Loucy (cell line): ENCODE measurements at regions not wholly inside any gene's neighbourhood (a gene's known extent, or its start where the extent isn't known, plus 50 kb on each side); places are given as distances from the start of the nearest gene placed in this dataset.

Experiments used
- H2AFZ ChIP-seq: fragments of 200-600 bp; sonication (generic); 2 replicates; pipeline ENCODE4 v1.6.0; 2016; ENCODE audit warnings: antibody characterized with exemption, mild to moderate bottlenecking, low read length, moderate library complexity
- H3F3A ChIP-seq: fragments of 200-600 bp; 2 replicates; pipeline ENCODE4 v1.6.0; 2016; ENCODE audit warnings: antibody characterized with exemption, low read depth, mild to moderate bottlenecking
- H3K27me3 ChIP-seq: fragments of 200-600 bp; sonication (generic); 2 replicates; pipeline ENCODE4 v1.6.1; 2014; ENCODE audit warnings: low read length, mild to moderate bottlenecking; ENCODE audit not compliant: insufficient read depth, poor library complexity, severe bottlenecking
- H3K36me3 ChIP-seq: fragments of 200-600 bp; sonication (generic); 2 replicates; pipeline ENCODE4 v1.6.1; 2016; ENCODE audit warnings: low read length; ENCODE audit not compliant: insufficient read depth
- H3K4me1 ChIP-seq: fragments of 200-600 bp; sonication (generic); 2 replicates; pipeline ENCODE4 v1.5.1; 2014; ENCODE audit warnings: low read length, mild to moderate bottlenecking; ENCODE audit not compliant: insufficient read depth, poor library complexity, severe bottlenecking
- H3K4me2 ChIP-seq: fragments of 200-600 bp; sonication (generic); 2 replicates; pipeline ENCODE4 v1.6.0; 2014; ENCODE audit warnings: antibody characterized with exemption, low read length, low read depth, mild to moderate bottlenecking; ENCODE audit not compliant: poor library complexity, severe bottlenecking
- H3K4me3 ChIP-seq: fragments of 200-600 bp; sonication (generic); 2 replicates; pipeline ENCODE4 v1.5.1; 2014; ENCODE audit warnings: low read length, mild to moderate bottlenecking, mixed read lengths; ENCODE audit not compliant: poor library complexity, severe bottlenecking
- H3K79me2 ChIP-seq: fragments of 200-600 bp; sonication (generic); 2 replicates; pipeline ENCODE4 v1.6.1; 2014; ENCODE audit warnings: low read length; ENCODE audit not compliant: insufficient read depth
- H3K9ac ChIP-seq: fragments of 200-600 bp; sonication (generic); 2 replicates; pipeline ENCODE4 v1.6.0; 2014; ENCODE audit warnings: mild to moderate bottlenecking, low read depth, low read length, moderate library complexity; ENCODE audit not compliant: poor library complexity, severe bottlenecking
- H3K9me2 ChIP-seq: fragments of 200-600 bp; sonication (generic); replicated peaks from 2 replicates; pipeline ENCODE4 v1.6.1; 2016; ENCODE audit warnings: low read depth, low read length, mixed read lengths
- H3K9me3 ChIP-seq: fragments of 200-600 bp; sonication (generic); 2 replicates; pipeline ENCODE4 v1.6.1; 2014; ENCODE audit warnings: mild to moderate bottlenecking, antibody characterized with exemption, low read length, low read depth; ENCODE audit not compliant: insufficient read depth
- H4K20me1 ChIP-seq: fragments of 200-600 bp; sonication (generic); 2 replicates; pipeline ENCODE4 v1.6.0; 2014; ENCODE audit warnings: antibody characterized with exemption, low read length, mild to moderate bottlenecking; ENCODE audit not compliant: insufficient read depth, poor library complexity, severe bottlenecking
- EZH2phosphoT487 ChIP-seq: fragments of 200-600 bp; IDR thresholded peaks from 2 replicates; pipeline ENCODE4 v1.6.1; 2018; ENCODE audit warnings: antibody characterized with exemption, mild to moderate bottlenecking, moderate library complexity, borderline replicate concordance
- TF ChIP-seq, protein P1 (sequence below): fragments of 200-600 bp; sonication (generic); conservative IDR thresholded peaks from 2 replicates; pipeline ENCODE4 v1.5.1; 2014; ENCODE audit warnings: mild to moderate bottlenecking, antibody characterized with exemption, low read length

DNA sequence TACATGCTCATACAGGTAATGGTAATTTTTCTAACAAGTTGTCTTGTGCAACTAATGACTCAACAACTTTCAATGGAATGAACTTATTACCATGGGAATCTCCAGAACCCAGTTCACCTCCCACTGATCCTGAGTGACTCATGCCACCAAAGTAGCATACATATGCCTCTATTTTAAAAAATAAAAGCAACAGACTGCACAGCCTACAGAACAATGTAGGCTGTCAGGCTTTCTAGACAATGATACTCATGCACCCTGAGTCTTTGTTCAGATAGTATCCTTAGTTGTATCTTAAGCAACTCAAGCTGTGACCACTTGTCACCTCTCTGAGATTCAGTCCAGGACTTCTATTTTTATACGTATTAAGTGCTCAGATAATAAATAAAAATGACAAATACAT, 531.0 kb upstream of the SETBP1 start:
- TF ChIP-seq, protein P1, sequence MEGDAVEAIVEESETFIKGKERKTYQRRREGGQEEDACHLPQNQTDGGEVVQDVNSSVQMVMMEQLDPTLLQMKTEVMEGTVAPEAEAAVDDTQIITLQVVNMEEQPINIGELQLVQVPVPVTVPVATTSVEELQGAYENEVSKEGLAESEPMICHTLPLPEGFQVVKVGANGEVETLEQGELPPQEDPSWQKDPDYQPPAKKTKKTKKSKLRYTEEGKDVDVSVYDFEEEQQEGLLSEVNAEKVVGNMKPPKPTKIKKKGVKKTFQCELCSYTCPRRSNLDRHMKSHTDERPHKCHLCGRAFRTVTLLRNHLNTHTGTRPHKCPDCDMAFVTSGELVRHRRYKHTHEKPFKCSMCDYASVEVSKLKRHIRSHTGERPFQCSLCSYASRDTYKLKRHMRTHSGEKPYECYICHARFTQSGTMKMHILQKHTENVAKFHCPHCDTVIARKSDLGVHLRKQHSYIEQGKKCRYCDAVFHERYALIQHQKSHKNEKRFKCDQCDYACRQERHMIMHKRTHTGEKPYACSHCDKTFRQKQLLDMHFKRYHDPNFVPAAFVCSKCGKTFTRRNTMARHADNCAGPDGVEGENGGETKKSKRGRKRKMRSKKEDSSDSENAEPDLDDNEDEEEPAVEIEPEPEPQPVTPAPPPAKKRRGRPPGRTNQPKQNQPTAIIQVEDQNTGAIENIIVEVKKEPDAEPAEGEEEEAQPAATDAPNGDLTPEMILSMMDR, result no peak
- TF ChIP-seq EZH2phosphoT487, result no peak
- H3K9me2 ChIP-seq, result 0 out of 2 replicates have a peak, but pooled peaks cover 3% of the 10 kb centered on the region
- no peaks in the 10 kb centered on the region for H3F3A ChIP-seq
- H3K4me3 ChIP-seq, result no peak overlapping the region
- no peaks in the 10 kb centered on the region for H3K9me3 ChIP-seq
- no peak overlapping the region for H3K9ac ChIP-seq
- no peaks in the 10 kb centered on the region for H3K4me1 ChIP-seq
- no peaks in the 10 kb centered on the region for H3K79me2 ChIP-seq
- no peak overlapping the region for H3K4me2 ChIP-seq
- H2AFZ ChIP-seq, result no peak overlapping the region
- H3K27me3 ChIP-seq, result no peaks in the 10 kb centered on the region
- no peaks in the 10 kb centered on the region for H4K20me1 ChIP-seq
- H3K36me3 ChIP-seq, result no peaks in the 10 kb centered on the region

DNA sequence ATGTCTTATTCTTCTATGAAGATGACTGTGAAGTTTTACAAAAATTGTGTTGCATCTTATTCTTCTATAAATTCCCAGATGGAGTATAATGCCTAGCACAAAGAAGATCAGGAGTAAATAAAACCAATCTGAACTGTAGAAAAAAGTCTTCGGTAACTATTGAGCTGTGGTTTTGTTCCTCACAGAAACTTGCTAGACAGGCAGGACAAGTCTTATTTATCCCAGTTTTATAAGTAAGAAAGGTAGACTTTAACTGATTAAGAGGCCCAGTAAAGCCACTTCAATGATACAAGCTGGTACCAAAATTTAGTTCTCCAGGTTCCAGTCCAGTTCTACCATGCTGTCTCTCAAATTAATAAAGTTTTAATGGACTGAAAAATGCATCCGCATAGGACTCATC, 526.7 kb upstream of the SETBP1 start:
- Histone ChIP-seq H3K4me1 (no peaks in the 10 kb centered on the region), H3K9ac (no peak overlapping the region), H4K20me1 (no peaks in the 10 kb centered on the region), H3F3A (no peaks in the 10 kb centered on the region), H3K4me2 (no peak overlapping the region), H3K79me2 (no peaks in the 10 kb centered on the region), H3K4me3 (no peak overlapping the region), H3K9me3 (no peaks in the 10 kb centered on the region), H3K36me3 (no peaks in the 10 kb centered on the region), H2AFZ (no peak overlapping the region), H3K9me2 (no peaks in the 10 kb centered on the region), H3K27me3 (no peaks in the 10 kb centered on the region)
- TF ChIP-seq, protein P1, result no peak
- TF ChIP-seq EZH2phosphoT487, result no peak

DNA sequence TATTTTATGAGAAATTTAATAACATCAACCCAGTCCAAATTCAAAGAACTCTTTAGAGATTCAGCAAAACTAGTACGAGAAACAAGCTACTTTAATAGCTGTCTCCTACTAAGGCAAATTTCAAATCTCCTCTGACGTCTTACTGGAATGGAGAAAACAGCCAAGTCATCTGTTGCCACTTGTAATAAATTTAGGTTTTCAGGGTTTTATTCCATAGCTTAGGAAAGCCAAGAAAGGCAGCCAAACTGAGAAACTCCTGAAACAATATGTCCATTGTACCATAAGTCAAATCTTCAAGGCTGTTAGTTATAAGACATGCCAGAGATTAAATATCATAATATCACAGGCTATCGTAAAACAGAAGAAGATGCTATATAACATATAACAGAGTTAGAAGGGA, 524.6 kb upstream of the SETBP1 start:
- no peak overlapping the region for H2AFZ ChIP-seq
- no peak overlapping the region for H3K4me2 ChIP-seq
- no peaks in the 10 kb centered on the region for H3K79me2 ChIP-seq
- H3F3A ChIP-seq, result no peaks in the 10 kb centered on the region
- no peaks in the 10 kb centered on the region for H3K36me3 ChIP-seq
- no peaks in the 10 kb centered on the region for H3K4me1 ChIP-seq
- no peaks in the 10 kb centered on the region for H3K9me2 ChIP-seq
- TF ChIP-seq EZH2phosphoT487, result no peak
- TF ChIP-seq, protein P1, result no peak
- H3K9me3 ChIP-seq, result no peaks in the 10 kb centered on the region
- H3K4me3 ChIP-seq, result no peak overlapping the region
- no peaks in the 10 kb centered on the region for H4K20me1 ChIP-seq
- H3K27me3 ChIP-seq, result no peaks in the 10 kb centered on the region
- no peak overlapping the region for H3K9ac ChIP-seq
